H1 (cell line): ENCODE measurements at regions not wholly inside any gene's neighbourhood (a gene's known extent, or its start where the extent isn't known, plus 50 kb on each side); places are given as distances from the start of the nearest gene placed in this dataset.

Experiments
- CTCF ChIA-PET: fragments of 300-600 bp; sonication (Branson Sonifier 250); formaldehyde crosslinking; loops from one replicate; lab custom pipeline; 2021; ENCODE audit not compliant: partially characterized antibody; lab: Charles Lee
- POLR2A ChIA-PET: fragments of 300-600 bp; sonication (Branson Sonifier 250); formaldehyde crosslinking; loops from one replicate; lab custom pipeline; 2021; ENCODE audit warnings: inconsistent platforms; ENCODE audit not compliant: partially characterized antibody; lab: Charles Lee
- DNase-seq, 2 experiments: peaks; one replicate each; pipeline versions ENCODE4 v3.0.0 to v3.0.0-alpha.2; 2010 to 2022; ENCODE audit warnings: low spot score in 2 of 2, low read depth in 1 of 2, mixed read lengths in 1 of 2
- FAIRE-seq: peaks from 2 replicates; lab custom pipeline; 2011; peaks lifted over from hg19 to GRCh38; lab: Jason Lieb, UNC
- H2AFZ ChIP-seq: 2 replicates; pipeline ENCODE4 v1.8.1; 2012; ENCODE audit warnings: low read length, inconsistent platforms
- H2AK5ac ChIP-seq: 2 replicates; pipeline ENCODE4 v1.6.1; 2013; ENCODE audit warnings: low read depth, low read length
- H2BK120ac ChIP-seq: replicated peaks from 2 replicates; pipeline ENCODE3; 2013; ENCODE audit warnings: low read depth, low read length, inconsistent platforms
- H2BK12ac ChIP-seq: 2 replicates; pipeline ENCODE4 v1.6.1; 2013; ENCODE audit warnings: low read depth, low read length
- H2BK15ac ChIP-seq: 2 replicates; pipeline ENCODE4 v1.6.1; 2013; ENCODE audit warnings: low read length
- H2BK20ac ChIP-seq: 2 replicates; pipeline ENCODE4 v1.6.1; 2013; ENCODE audit warnings: low read length
- H2BK5ac ChIP-seq: 2 replicates; pipeline ENCODE4 v1.6.1; 2013; ENCODE audit warnings: low read depth, low read length
- H3K14ac ChIP-seq: 2 replicates; pipeline ENCODE4 v1.6.1; 2013; ENCODE audit warnings: inconsistent platforms; ENCODE audit not compliant: insufficient read length
- H3K18ac ChIP-seq: 2 replicates; pipeline ENCODE4 v1.6.1; 2013; ENCODE audit warnings: low read length; ENCODE audit errors: extremely low read depth
- H3K23ac ChIP-seq: 2 replicates; pipeline ENCODE4 v1.6.1; 2013; ENCODE audit warnings: inconsistent platforms; ENCODE audit not compliant: insufficient read length
- H3K23me2 ChIP-seq: 2 replicates; pipeline ENCODE4 v1.6.1; 2013; ENCODE audit warnings: low read depth, low read length
- H3K27ac ChIP-seq: 2 replicates; pipeline ENCODE4 v1.6.1; 2011; ENCODE audit warnings: low read depth, low read length, inconsistent platforms
- H3K27me3 ChIP-seq, 4 experiments: replicated peaks in 1 of 4; 1 replicate in 1 of 4; 2 replicates in 3 of 4; pipeline versions ENCODE4 v1.6.1 to v1.8.1; 2011 to 2013; ENCODE audit warnings: low read length in 3 of 4, mild to moderate bottlenecking in 3 of 4, inconsistent platforms in 2 of 4, mixed read lengths in 2 of 4, moderate library complexity in 1 of 4; ENCODE audit not compliant: control insufficient read depth in 3 of 4, insufficient read depth in 3 of 4; ENCODE audit errors: extremely low read depth in 1 of 4
- H3K36me3 ChIP-seq, 4 experiments: 2 replicates each; pipeline versions ENCODE4 v1.6.1 to v1.8.1; 2011 to 2013; ENCODE audit warnings: mild to moderate bottlenecking in 4 of 4, low read length in 3 of 4, moderate library complexity in 2 of 4, control low read depth in 1 of 4, inconsistent platforms in 1 of 4; ENCODE audit not compliant: insufficient read depth in 4 of 4, control insufficient read depth in 2 of 4
- H3K4ac ChIP-seq: replicated peaks from 2 replicates; pipeline ENCODE3; 2013; ENCODE audit warnings: low read length, low read depth, mixed read lengths, inconsistent platforms; ENCODE audit not compliant: insufficient read length
- H3K4me1 ChIP-seq, 4 experiments: replicated peaks in 1 of 4; 1 replicate in 1 of 4; 2 replicates in 3 of 4; pipeline versions ENCODE4 v1.6.1 to v1.8.1; 2011 to 2013; ENCODE audit warnings: low read length in 3 of 4, inconsistent platforms in 2 of 4, mixed read lengths in 1 of 4; ENCODE audit not compliant: insufficient read depth in 4 of 4, control insufficient read depth in 3 of 4
- H3K4me2 ChIP-seq, 2 experiments: 2 replicates each; pipeline versions ENCODE4 v1.6.1 to v1.8.1; 2011 to 2013; ENCODE audit warnings: low read depth in 2 of 2, low read length in 2 of 2, control low read depth in 1 of 2, inconsistent platforms in 1 of 2, mild to moderate bottlenecking in 1 of 2; ENCODE audit not compliant: insufficient read depth in 1 of 2
- H3K4me3 ChIP-seq, 4 experiments: fragments of 200-600, 300-600 bp in 1 of 4; sonication (generic), shearing (Covaris generic), sonication (Bioruptor Twin) in 1 of 4; 2 replicates each; pipeline versions ENCODE4 v1.5.1 to v1.8.1; 2011 to 2016; ENCODE audit warnings: low read length in 4 of 4, low read depth in 3 of 4, control low read depth in 2 of 4, inconsistent platforms in 2 of 4, mild to moderate bottlenecking in 2 of 4, mixed read lengths in 1 of 4, moderate library complexity in 1 of 4; ENCODE audit not compliant: insufficient read depth in 2 of 4; ENCODE audit errors: extremely low read depth in 1 of 4
- H3K56ac ChIP-seq: replicated peaks from 2 replicates; pipeline ENCODE3; 2013; ENCODE audit warnings: low read depth, mild to moderate bottlenecking, mixed read lengths, low read length, inconsistent platforms; ENCODE audit not compliant: insufficient read length
- H3K79me1 ChIP-seq: 2 replicates; pipeline ENCODE4 v1.6.1; 2013; ENCODE audit warnings: low read depth, low read length, control low read depth
- H3K79me2 ChIP-seq, 2 experiments: 2 replicates each; pipeline versions ENCODE4 v1.6.1 to v1.8.1; 2012 to 2013; ENCODE audit warnings: low read length in 2 of 2, mild to moderate bottlenecking in 2 of 2, inconsistent platforms in 1 of 2; ENCODE audit not compliant: insufficient read depth in 2 of 2, control insufficient read depth in 1 of 2
- H3K9ac ChIP-seq, 4 experiments: replicated peaks in 1 of 4; 1 replicate in 1 of 4; 2 replicates in 3 of 4; pipeline versions ENCODE4 v1.6.1 to v1.8.1; 2011 to 2013; ENCODE audit warnings: low read depth in 3 of 4, low read length in 3 of 4, control low read depth in 2 of 4, mild to moderate bottlenecking in 2 of 4, moderate library complexity in 2 of 4, inconsistent platforms in 1 of 4; ENCODE audit errors: extremely low read depth in 1 of 4
- H3K9me3 ChIP-seq, 2 experiments: 2 replicates each; pipeline versions ENCODE4 v1.6.1 to v1.8.1; 2012 to 2013; ENCODE audit warnings: mild to moderate bottlenecking in 2 of 2, moderate library complexity in 2 of 2, control low read depth in 1 of 2, inconsistent platforms in 1 of 2, low read depth in 1 of 2, low read length in 1 of 2, mixed read lengths in 1 of 2; ENCODE audit not compliant: insufficient read depth in 2 of 2
- H4K20me1 ChIP-seq, 2 experiments: replicated peaks in 1 of 2; 2 replicates each; pipeline versions ENCODE3 to v1.8.1; 2011 to 2013; ENCODE audit warnings: inconsistent platforms in 2 of 2, low read length in 2 of 2, mild to moderate bottlenecking in 1 of 2; ENCODE audit not compliant: insufficient read depth in 2 of 2, control insufficient read depth in 1 of 2
- H4K5ac ChIP-seq: 2 replicates; pipeline ENCODE4 v1.6.1; 2013; ENCODE audit warnings: low read length, low read depth, mixed read lengths, inconsistent platforms; ENCODE audit not compliant: insufficient read length
- H4K8ac ChIP-seq: 2 replicates; pipeline ENCODE4 v1.8.0; 2013; ENCODE audit warnings: mild to moderate bottlenecking, moderate library complexity, low read length, inconsistent platforms; ENCODE audit not compliant: insufficient read depth; ENCODE audit errors: extremely low read depth
- H4K91ac ChIP-seq: replicated peaks from 2 replicates; pipeline ENCODE3; 2013; ENCODE audit warnings: low read length, mixed read lengths, inconsistent platforms; ENCODE audit not compliant: insufficient read length
- CHD1 ChIP-seq: IDR thresholded peaks from 2 replicates; pipeline ENCODE4 v1.6.1; 2012; ENCODE audit warnings: low read depth, low read length, improper control_type of control experiment
- CHD2 ChIP-seq: IDR thresholded peaks from 2 replicates; pipeline ENCODE4 v1.6.1; 2012; ENCODE audit warnings: low read length, improper control_type of control experiment
- CREB1 ChIP-seq: IDR thresholded peaks from 2 replicates; pipeline ENCODE4 v1.6.1; 2012; ENCODE audit warnings: inconsistent platforms
- GABPA ChIP-seq: IDR thresholded peaks from 2 replicates; pipeline ENCODE4 v1.6.1; 2011; ENCODE audit warnings: mild to moderate bottlenecking, low read length, moderate library complexity, borderline replicate concordance; ENCODE audit not compliant: insufficient read depth
- JUN ChIP-seq: IDR thresholded peaks from 2 replicates; pipeline ENCODE4 v1.6.1; 2011; ENCODE audit warnings: low read depth, mild to moderate bottlenecking, improper control_type of control experiment, low read length
- KDM1A ChIP-seq: fragments of 200-600, 300-600 bp; sonication (generic); IDR thresholded peaks from 2 replicates; pipeline ENCODE4 v1.7.1; 2016; ENCODE audit warnings: mild to moderate bottlenecking, low read length, borderline replicate concordance
- POU5F1 ChIP-seq: IDR thresholded peaks from 2 replicates; pipeline ENCODE4 v1.6.1; 2011; ENCODE audit warnings: low read depth, mild to moderate bottlenecking, low read length, moderate library complexity
- RBBP5 ChIP-seq: IDR thresholded peaks from 2 replicates; pipeline ENCODE4 v1.7.1; 2012; ENCODE audit warnings: low read depth, mild to moderate bottlenecking, inconsistent platforms, low read length, moderate library complexity, borderline replicate concordance
- SAP30 ChIP-seq: fragments of 300-600 bp; sonication (generic); IDR thresholded peaks from 2 replicates; pipeline ENCODE4 v1.7.1; 2012; ENCODE audit warnings: low read length, moderate library complexity, mild to moderate bottlenecking, inconsistent platforms; ENCODE audit not compliant: insufficient read depth, insufficient replicate concordance
- SIN3A ChIP-seq, 2 experiments: IDR thresholded peaks in 1 of 2; conservative IDR thresholded peaks in 1 of 2; 2 replicates each; pipeline ENCODE4 v1.6.1; 2011 to 2012; ENCODE audit warnings: low read length in 2 of 2, improper control_type of control experiment in 1 of 2, low read depth in 1 of 2, mild to moderate bottlenecking in 1 of 2
- SIRT6 ChIP-seq: IDR thresholded peaks from one replicate; pipeline ENCODE4 v1.7.1; 2012; ENCODE audit warnings: low read length, inconsistent platforms
- SIX5 ChIP-seq: IDR thresholded peaks from 2 replicates; pipeline ENCODE4 v1.6.1; 2011; ENCODE audit warnings: mild to moderate bottlenecking, low read depth, low read length
- SP1 ChIP-seq: IDR thresholded peaks from 2 replicates; pipeline ENCODE4 v1.6.1; 2011; ENCODE audit warnings: low read depth, low read length
- SP2 ChIP-seq: IDR thresholded peaks from 2 replicates; pipeline ENCODE4 v1.6.1; 2012; ENCODE audit warnings: mild to moderate bottlenecking, low read length, inconsistent platforms
- TAF1 ChIP-seq: IDR thresholded peaks from 2 replicates; pipeline ENCODE4 v1.6.1; 2011; ENCODE audit warnings: mild to moderate bottlenecking, low read depth, low read length
- TAF7 ChIP-seq: optimal IDR thresholded peaks from 2 replicates; pipeline ENCODE3; 2011; ENCODE audit warnings: low read depth, mild to moderate bottlenecking, inconsistent platforms, low read length, moderate library complexity, borderline replicate concordance
- TCF12 ChIP-seq: IDR thresholded peaks from 2 replicates; pipeline ENCODE4 v1.6.1; 2011; ENCODE audit warnings: low read depth, mild to moderate bottlenecking, low read length
- WGBS, 2 experiments: shearing (Covaris generic) in 1 of 2; methylation state at CpG; one replicate each; pipeline versions ENCODE4 v1.1.6 to v1.1.7; 2013 to 2015; ENCODE audit warnings: low lambda C conversion rate in 2 of 2, mixed read lengths in 2 of 2, inconsistent platforms in 1 of 2, low coverage in 1 of 2, missing lambda C conversion rate in 1 of 2; ENCODE audit not compliant: insufficient replicate concordance in 2 of 2, insufficient coverage in 1 of 2, insufficient read length in 1 of 2; ENCODE audit errors: extremely low coverage in 1 of 2, missing lambda C conversion rate in 1 of 2; 5-methylcytosine and 5-hydroxymethylcytosine counted together

- no peak overlapping the region for H2AK5ac ChIP-seq
- H4K5ac ChIP-seq: no peak overlapping the region
- H3K27me3 ChIP-seq: no peaks in the 10 kb centered on the region
- no peaks in the 10 kb centered on the region for H3K79me2 ChIP-seq
- no peak overlapping the region for H3K23ac ChIP-seq
- H3K27ac ChIP-seq: no peak overlapping the region
- H2BK12ac ChIP-seq: no peak overlapping the region
- POLR2A ChIA-PET: no interaction called here
- H3K23me2 ChIP-seq: no peaks in the 10 kb centered on the region
- H3K9me3 ChIP-seq: no peaks in the 10 kb centered on the region
- no peak overlapping the region for H2BK120ac ChIP-seq
- 84% methylated on average over 2 of the region's 2 CpGs; no CpG with 5 or more reads in 1 of the 2 experiments for WGBS, 2 experiments
- no peak overlapping the region for H3K14ac ChIP-seq
- no peak overlapping the region for H2BK20ac ChIP-seq
- CTCF ChIA-PET: no interaction called here
- H3K4ac ChIP-seq: no peak overlapping the region
- H3K56ac ChIP-seq: no peak overlapping the region
- no peak overlapping the region for H3K18ac ChIP-seq
- H4K91ac ChIP-seq: no peak overlapping the region
- H2BK5ac ChIP-seq: no peak overlapping the region
- DNase-seq (no peak), FAIRE-seq (no peak)
- H3K9ac ChIP-seq: no peak overlapping the region
- no peak overlapping the region for H4K8ac ChIP-seq
- H3K36me3 ChIP-seq: no peaks in the 10 kb centered on the region
- H3K4me2 ChIP-seq: no peak overlapping the region
- H3K4me1 ChIP-seq: no peaks in the 10 kb centered on the region
- no peaks in the 10 kb centered on the region for H4K20me1 ChIP-seq
- H3K4me3 ChIP-seq: no peak overlapping the region
- H2BK15ac ChIP-seq: no peak overlapping the region
- H3K79me1 ChIP-seq: no peaks in the 10 kb centered on the region
- H2AFZ ChIP-seq: peak overlapping the region; percentile 92; the same call in 1 of the 2 replicates
- TF ChIP-seq CHD1: no peak
- no peak for TF ChIP-seq TCF12
- TF ChIP-seq RBBP5: no peak
- TF ChIP-seq SAP30: no peak
- TF ChIP-seq JUN: no peak
- no peak for TF ChIP-seq CHD2
- no peak for TF ChIP-seq SP1
- TF ChIP-seq TAF1: no peak
- TF ChIP-seq KDM1A: no peak
- TF ChIP-seq GABPA: no peak
- TF ChIP-seq POU5F1: no peak
- TF ChIP-seq TAF7: no peak
- no peak for TF ChIP-seq CREB1
- no peak for TF ChIP-seq SIX5
- TF ChIP-seq SIN3A (conservative IDR thresholded peaks at IDR 0.05 in 1 of 2, IDR thresholded peaks at IDR 0.05 in 1 of 2; ENCODE audit: low read depth in 1 of 2, low read length in 2 of 2): no peak
- no peak for TF ChIP-seq SP2
- no peak for TF ChIP-seq SIRT6
These were observed 113.2 kb upstream of the FLRT2 start for GRCh38 chr14:85416771-85417170.
